GM12892 (cell line): ENCODE measurements at regions not wholly inside any gene's neighbourhood (a gene's known extent, or its start where the extent isn't known, plus 50 kb on each side); places are given as distances from the start of the nearest gene placed in this dataset.

ENCODE experiments used
- POLR2A ChIP-seq: IDR thresholded peaks from 2 replicates; pipeline ENCODE4 v1.6.1; 2011; ENCODE audit warnings: low read depth, low read length, control low read depth
- POLR2AphosphoS5 ChIP-seq: IDR thresholded peaks from 2 replicates; pipeline ENCODE4 v1.6.1; 2011; ENCODE audit warnings: low read depth, low read length, control low read depth
- TAF1 ChIP-seq: IDR thresholded peaks from 2 replicates; pipeline ENCODE4 v1.6.1; 2011; ENCODE audit warnings: low read depth, mild to moderate bottlenecking, control low read depth, low read length, borderline replicate concordance

- TF ChIP-seq POLR2AphosphoS5 (no peak), POLR2A (no peak), TAF1 (no peak)
Measured at GRCh38 chr1:194068446-194069167, 882.2 kb upstream of the B3GALT2 start.
